COLO829 (cell line): ENCODE measurements at regions not wholly inside any gene's neighbourhood (a gene's known extent, or its start where the extent isn't known, plus 50 kb on each side); places are given as distances from the start of the nearest gene placed in this dataset.
"Not testable (repeated sequence)": the region's sequence is repeated elsewhere in the genome, so short reads cannot be mapped to it uniquely, and the experiment has no call there.

Experiments used
- DNase-seq: peaks from one replicate; pipeline ENCODE4 v3.0.0; 2012; ENCODE audit warnings: low spot score

DNA sequence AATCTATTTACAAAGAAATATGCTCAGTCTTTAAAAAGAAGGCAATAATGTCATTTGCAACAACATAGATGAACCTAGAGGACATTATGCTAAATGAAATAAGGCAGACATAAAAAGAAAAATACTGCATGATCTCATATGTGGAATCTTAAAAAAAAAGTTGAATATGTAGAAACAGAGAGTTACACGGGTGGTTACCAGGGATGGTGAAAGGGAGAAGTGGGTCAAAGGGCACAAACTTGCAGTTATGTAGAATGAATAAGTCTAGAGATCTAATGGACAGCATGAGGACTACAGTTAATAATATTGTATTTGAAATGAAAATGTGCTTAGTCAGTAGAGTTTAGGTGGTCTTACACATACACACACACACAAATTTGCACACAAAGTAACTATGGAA lies 88.2 kb upstream of the CCDC71L start:
- DNase-seq, result no peak

DNA sequence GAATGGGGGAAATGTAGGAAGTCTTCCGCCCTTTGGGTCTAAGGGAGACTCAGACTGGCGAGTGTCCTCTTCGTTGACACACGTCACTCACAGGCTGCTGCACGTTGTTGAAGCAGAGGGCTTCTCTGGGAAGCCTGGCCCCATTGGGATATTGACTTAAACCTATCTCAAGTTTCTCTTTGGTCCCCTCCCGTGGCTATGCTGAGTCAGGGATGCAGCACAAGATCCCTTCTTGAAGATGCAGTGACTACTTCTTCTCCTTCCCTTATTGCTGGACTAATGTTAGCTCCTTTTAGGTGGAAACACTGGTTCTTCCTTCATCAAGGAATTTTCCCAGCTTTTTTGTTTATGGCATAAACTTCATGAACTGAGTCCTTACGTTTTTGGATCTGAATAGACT lies 89.8 kb upstream of the CCDC71L start:
- DNase-seq, result no peak

DNA sequence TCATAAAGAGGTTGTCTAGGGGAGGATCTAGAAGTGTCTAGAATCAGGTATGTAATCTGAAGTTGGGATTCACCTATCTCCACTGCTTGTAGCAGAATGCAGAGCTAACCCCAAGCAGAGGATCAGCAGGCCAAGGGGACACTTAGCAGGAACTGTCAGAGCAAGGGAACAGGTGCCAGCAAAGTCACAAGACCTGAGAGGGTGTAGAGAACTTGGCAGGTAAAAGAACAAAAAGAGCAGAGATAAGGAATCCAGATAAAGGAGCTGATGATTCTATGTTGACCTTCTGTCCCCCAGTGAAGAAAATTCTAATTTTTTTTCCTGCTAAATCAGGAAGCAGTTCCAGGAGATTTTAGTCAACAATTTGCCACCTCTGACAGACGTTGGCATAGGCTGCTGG lies 91.4 kb upstream of the CCDC71L start:
- DNase-seq, result no peak

DNA sequence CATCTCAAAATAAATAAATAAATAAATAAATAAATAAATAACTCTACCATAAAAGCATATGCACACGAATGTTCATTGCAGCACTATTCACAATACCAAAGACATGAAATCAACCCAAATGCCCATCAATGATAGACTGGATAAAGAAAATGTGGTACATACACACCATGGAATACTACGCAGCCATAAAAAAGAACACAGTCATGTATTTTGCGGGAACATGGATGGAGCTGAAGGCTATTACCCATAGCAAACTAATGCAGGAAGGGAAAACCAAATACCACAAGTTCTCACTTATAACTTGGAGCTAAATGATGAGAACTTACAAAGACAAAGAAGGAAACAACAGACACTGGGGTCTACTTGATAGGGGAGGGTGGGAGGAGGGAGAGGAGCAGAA lies 94.1 kb upstream of the CCDC71L start:
- not testable (repeated sequence) for DNase-seq

- DNase-seq, result no peak
Observed at GRCh38 chr7:106755641-106756040, 94.7 kb upstream of the CCDC71L start.

GRCh38 chr7:106756071-106756470 lies 95.1 kb upstream of the CCDC71L start:
- DNase-seq, result no peak

- no peak for DNase-seq
Observed at GRCh38 chr7:106756884-106757283, 95.9 kb upstream of the CCDC71L start.

DNA sequence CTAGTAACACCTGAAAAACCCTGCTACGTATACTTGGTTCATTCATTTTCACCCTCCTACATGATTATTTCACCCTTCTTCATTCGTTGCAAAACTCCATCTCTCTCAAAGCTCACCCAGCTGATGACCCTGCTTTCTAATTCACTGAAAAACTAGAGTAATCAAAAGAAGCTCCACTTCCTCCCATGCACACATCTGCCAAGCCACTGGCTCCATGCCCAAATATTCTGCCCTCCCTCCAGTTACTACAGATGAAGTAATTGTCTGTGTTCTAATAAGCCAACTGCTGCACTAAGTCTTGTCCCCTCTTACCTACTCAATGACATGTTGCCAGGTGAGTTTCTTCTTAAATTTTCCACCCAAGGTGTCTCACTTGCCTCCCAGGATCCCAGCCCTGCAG lies 96.9 kb upstream of the CCDC71L start:
- no peak for DNase-seq

GRCh38 chr7:106762845-106763244 lies 101.9 kb upstream of the CCDC71L start:
- DNase-seq, result not testable (repeated sequence)

DNA sequence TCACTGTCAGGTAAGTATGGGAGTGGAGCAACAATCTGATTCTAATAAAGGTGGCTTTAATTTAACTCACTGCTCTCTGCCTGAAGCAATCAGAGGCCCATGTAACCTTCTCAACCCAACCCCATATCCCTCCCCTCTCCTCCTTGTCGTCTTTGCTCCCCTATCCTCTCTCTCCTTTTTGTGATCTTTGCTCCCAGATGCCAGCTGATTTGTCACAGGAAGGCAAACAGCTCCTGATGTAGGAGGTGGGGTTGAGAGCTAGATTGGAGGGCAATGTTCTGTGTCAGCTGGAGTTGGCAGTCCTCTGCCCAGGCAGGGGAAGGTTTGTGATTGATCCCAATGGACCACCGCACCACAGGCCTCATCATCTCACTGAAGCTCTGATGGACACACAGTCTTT lies 101.4 kb upstream of the PIK3CG start:
- no peak for DNase-seq

DNA sequence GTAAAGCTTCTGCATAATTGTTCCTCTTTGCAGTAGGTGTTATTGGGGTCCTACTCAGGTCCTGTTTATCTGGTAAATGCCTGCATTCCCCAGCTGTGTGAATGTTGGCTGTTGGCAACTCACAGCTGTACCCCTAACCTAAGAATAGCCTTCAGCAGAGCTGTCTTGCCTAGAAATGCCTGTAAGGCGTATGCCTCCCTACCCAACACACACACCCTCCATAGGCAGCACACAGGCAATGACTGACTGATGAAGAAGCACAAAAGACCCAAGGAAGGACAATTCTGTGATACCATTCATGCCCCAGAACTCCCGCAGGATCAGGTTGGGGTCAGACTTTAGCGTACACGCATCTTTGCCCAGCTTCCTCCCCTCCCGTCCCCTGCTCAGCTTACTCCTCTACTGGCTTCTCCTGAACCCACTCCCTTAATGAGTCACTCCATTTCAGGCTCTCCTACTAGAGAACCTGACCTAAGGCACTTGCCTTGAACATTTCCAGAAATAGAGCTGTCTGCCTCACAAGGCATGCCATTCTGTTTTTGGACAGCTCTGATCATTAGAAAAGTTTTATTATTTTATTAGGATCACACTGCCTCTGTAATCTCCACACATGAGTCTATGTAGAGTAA lies 99.2 kb upstream of the PIK3CG start:
- no peak for DNase-seq

GRCh38 chr7:106766551-106766950 lies 98.5 kb upstream of the PIK3CG start:
- no peak for DNase-seq

DNA sequence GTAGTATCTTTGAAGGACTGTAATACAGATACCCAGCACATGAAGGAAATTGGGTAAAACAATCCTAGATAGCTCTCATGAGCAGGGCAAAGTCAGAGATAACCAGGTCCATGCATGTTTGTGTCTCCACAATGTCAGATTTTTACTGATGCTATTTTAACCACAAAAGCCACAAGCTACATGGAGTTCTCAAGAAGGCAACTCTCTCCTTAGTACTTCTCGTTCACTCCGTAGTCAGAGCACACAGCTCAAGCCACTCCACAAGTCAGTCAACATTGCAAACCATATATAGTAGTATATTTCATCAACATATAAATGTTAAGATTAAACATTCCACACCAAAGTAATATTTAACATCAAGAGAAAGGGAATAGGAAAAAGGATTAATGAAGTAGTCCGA lies 98.0 kb upstream of the PIK3CG start:
- DNase-seq, result no peak

DNA sequence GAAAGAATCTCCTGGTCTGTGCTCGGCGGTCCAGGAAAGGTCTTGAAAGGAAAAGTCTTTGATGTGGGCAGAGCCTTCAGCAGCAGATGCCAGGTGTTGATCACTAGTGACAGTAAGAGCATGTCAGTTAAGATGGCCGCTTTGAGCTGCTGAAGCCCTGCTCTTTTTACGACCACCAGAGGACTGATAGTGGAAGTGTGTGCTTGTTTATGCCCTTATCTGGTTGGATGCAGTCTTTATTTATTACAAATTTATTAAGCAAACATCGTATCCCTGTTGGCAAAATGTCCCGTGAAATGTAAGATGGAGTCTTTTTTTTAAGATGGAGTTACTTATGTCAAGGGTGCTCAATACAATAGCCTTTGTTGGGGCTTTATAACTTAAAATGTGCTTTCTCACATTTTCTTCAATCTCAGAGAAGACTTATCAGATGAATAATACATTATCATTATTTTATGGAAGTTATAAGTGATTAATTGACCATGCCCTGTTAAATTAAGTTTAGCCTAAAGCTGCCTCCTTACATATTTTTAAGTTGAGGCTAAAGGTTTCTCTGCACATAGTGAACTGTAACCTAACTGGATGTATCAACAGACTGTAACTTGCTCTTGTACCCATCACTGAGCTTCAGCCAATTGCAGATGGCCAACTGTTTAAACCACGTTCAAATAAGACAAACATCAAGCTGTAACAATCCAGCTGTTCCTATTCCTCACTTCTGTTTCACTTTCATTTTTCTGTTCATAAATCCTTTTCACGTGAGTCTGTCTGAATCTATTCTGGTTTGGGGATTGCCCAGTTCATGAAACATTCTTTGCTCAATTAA lies 97.4 kb upstream of the PIK3CG start:
- no peak for DNase-seq

GRCh38 chr7:106768324-106768751 lies 96.7 kb upstream of the PIK3CG start:
- DNase-seq, result no peak

DNA sequence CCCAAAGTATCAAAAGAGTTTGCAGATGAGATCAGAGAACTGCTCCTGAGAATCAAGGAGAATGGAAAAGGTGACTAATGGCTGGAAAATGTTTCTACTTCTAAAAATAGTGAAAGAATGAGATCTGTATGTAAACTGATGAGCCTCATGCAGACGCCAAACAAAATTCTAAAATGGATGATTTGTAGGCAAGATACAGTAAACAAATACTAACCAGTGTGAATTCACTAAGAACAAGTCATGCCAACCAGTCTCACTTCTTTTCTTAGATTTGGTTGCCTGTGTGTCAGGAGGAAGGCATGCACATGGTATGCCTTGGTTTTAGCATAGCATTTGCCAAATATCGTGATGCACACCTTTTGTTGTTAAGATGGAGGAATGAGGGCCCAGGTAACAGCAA lies 94.9 kb upstream of the PIK3CG start:
- DNase-seq, result peak; percentile 52

- no peak for DNase-seq
Observed at GRCh38 chr7:106772655-106773108, 92.4 kb upstream of the PIK3CG start.

DNA sequence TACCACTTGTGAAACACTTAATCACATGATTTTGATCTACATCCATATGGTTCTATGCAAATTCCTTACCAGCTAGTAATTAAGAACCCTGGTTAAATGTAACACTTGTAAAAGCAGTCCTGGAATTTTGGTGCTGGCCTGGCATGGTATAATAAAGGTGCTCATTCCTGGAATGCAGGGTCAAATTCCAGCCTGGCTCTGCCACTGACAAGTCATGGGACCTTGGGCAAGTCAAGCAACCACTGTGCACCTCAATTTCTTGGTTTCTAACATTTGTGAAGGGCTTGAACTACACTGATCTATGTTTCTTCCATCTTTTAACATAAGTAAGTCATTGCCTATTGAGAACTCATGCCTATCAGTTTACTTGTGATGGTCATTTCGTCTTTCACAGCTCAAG lies 91.9 kb upstream of the PIK3CG start:
- no peak for DNase-seq

GRCh38 chr7:106773721-106774120 lies 91.4 kb upstream of the PIK3CG start:
- DNase-seq, result no peak

DNA sequence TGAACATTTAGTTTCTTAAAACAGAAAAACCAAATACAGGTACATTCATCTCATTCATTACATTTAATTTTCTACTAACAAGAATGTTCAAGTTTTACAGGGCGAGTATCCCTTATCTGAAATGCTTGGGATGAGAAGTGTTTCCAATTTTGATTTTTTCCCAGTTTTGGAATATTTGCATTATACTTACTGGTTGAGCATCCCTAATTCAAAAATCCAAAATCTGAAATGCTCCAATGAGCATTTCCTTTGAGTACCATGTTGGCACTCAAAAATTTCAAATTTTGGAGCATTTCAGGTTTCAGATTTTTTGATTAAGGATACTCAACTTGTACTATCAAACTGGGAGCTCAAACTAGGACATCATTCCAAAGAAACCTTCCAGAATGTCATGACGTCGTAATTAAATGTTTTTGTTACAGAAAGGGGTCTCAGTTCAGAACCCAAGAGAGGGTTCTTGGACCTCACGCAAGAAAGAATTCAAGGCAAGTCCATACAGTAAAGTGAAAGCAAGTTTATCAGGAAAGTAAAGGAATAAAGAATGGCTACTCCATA lies 90.8 kb upstream of the PIK3CG start:
- DNase-seq, result no peak

DNA sequence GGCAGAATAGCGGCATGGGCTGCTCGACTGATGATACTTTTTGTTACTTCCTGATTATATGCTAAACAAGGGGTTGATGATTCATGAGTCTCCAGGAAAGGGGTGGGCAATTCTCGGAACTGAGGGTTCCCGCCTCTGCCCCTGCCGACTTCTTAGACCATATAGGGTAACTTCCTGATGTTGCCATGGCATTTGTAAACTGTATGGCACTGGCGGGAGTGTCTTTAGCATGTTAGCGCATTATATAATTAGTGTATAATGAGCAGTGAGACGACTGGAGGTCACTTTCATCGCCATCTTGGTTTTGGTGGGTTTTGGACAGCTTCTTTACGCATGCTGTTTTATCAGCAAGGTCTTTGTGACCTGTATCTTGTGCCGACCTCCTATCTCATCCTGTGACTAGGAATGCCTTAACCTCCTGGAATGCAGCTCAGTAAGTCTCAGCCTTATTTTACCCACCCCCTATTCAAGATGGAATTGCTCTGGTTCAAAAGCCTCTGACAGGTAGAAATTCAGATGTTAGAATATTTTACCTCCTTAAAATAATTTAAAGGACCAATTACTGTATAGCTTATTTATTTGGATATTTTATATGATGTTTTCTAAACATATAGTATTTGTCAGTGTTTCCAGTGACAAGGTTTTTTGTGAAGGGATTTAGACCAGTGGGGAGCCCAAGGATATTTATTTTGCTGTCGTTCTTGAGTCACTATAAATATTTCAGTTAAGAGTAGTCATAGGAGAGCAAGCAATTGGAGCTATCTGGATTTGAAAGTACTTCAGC lies 90.1 kb upstream of the PIK3CG start:
- no peak for DNase-seq

DNA sequence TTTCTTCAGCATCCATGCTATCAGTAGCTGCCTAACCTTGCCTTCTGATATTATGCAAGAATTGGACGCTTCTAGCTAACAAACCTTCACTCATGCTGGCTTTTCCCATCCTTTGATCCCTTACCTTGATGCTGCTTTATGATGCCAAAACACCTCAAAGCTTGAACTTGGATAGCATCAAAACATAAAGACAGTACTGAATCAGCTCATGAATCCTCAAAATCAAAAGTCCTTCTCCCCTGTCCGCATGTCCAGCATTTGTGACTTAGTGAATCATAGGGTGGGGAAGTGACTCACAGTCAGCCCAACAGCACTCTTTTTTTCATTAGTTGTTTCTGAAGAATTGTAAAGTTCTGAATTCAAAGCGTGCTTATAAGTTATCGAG lies 89.5 kb upstream of the PIK3CG start:
- DNase-seq, result peak; percentile 75
